Immature natural killer cell (primary cell): ENCODE measurements at regions not wholly inside any gene's neighbourhood (a gene's known extent, or its start where the extent isn't known, plus 50 kb on each side); places are given as distances from the start of the nearest gene placed in this dataset.

Source experiments
- DNase-seq, 3 donors: peaks; one replicate each; pipeline ENCODE4 v3.0.0; 2022; ENCODE audit warnings: mixed read lengths in 1 of 3
- H3K27ac Mint-ChIP-seq, 6 donors: one replicate each; pipeline ENCODE4 v1.8.0; 2020; ENCODE audit warnings: mixed read lengths in 6 of 6, mild to moderate bottlenecking in 5 of 6, inconsistent platforms in 4 of 6, moderate library complexity in 3 of 6
- H3K27me3 Mint-ChIP-seq, 3 donors: one replicate each; pipeline ENCODE4 v1.8.0; 2020 to 2021; ENCODE audit warnings: low read depth in 3 of 3, mild to moderate bottlenecking in 3 of 3, mixed read lengths in 3 of 3, moderate library complexity in 3 of 3, inconsistent platforms in 1 of 3
- H3K36me3 Mint-ChIP-seq, 3 donors: one replicate each; pipeline ENCODE4 v1.8.0; 2020; ENCODE audit warnings: mixed read lengths in 3 of 3, inconsistent platforms in 2 of 3, mild to moderate bottlenecking in 2 of 3
- H3K4me1 Mint-ChIP-seq, 2 donors: one replicate each; pipeline ENCODE4 v1.8.0; 2020; ENCODE audit warnings: inconsistent platforms in 2 of 2, mild to moderate bottlenecking in 2 of 2, mixed read lengths in 2 of 2, moderate library complexity in 1 of 2
- H3K4me3 Mint-ChIP-seq, 5 donors: one replicate each; pipeline ENCODE4 v1.8.0; 2020; ENCODE audit warnings: mild to moderate bottlenecking in 5 of 5, mixed read lengths in 5 of 5, inconsistent platforms in 3 of 5, moderate library complexity in 3 of 5
- H3K9me3 Mint-ChIP-seq, 6 donors: one replicate each; pipeline ENCODE4 v1.8.0; 2020; ENCODE audit warnings: mild to moderate bottlenecking in 6 of 6, mixed read lengths in 6 of 6, inconsistent platforms in 4 of 6, moderate library complexity in 3 of 6

GRCh38 chr4:138685316-138685715 is 330.3 kb upstream of the NOCT start:
- Mint-ChIP-seq H3K27me3 (peaks cover 0 to 11% (median 0%) of the 10 kb centered on the region in 3 donors), H3K36me3 (no peaks in the 10 kb centered on the region), H3K4me1 (no peaks in the 10 kb centered on the region), H3K27ac (no peak overlapping the region), H3K9me3 (peaks cover 0 to 2% (median 0%) of the 10 kb centered on the region in 6 donors), H3K4me3 (no peak overlapping the region)
- DNase-seq = no peak

- H3K27me3 Mint-ChIP-seq = peaks cover 0 to 6% (median 0%) of the 10 kb centered on the region in 3 donors
Observed at GRCh38 chr4:138680989-138681604, 334.5 kb upstream of the NOCT start.

GRCh38 chr4:138680256-138680655 is 335.3 kb upstream of the NOCT start:
- no peak overlapping the region for H3K27ac Mint-ChIP-seq
- peaks cover 0 to 2% (median 0%) of the 10 kb centered on the region in 6 donors for H3K9me3 Mint-ChIP-seq
- DNase-seq = no peak
- no peaks in the 10 kb centered on the region for H3K36me3 Mint-ChIP-seq
- no peak overlapping the region for H3K4me3 Mint-ChIP-seq
- peaks cover 0 to 6% (median 0%) of the 10 kb centered on the region in 3 donors for H3K27me3 Mint-ChIP-seq
- no peaks in the 10 kb centered on the region for H3K4me1 Mint-ChIP-seq

More at GRCh38 chr4:138680989-138681604, 334.5 kb upstream of the NOCT start:
- Mint-ChIP-seq H3K9me3 (peaks cover 0 to 2% (median 0%) of the 10 kb centered on the region in 6 donors), H3K4me1 (no peaks in the 10 kb centered on the region), H3K36me3 (no peaks in the 10 kb centered on the region), H3K27ac (no peak overlapping the region), H3K4me3 (no peak overlapping the region)
- peak; percentile 18 to 45 (median 32) for DNase-seq

GRCh38 chr4:138678985-138679746 is 336.4 kb upstream of the NOCT start:
- DNase-seq = no peak
- Mint-ChIP-seq H3K36me3 (no peaks in the 10 kb centered on the region), H3K4me3 (no peak overlapping the region), H3K27ac (no peak overlapping the region), H3K4me1 (no peaks in the 10 kb centered on the region), H3K9me3 (no peaks in the 10 kb centered on the region), H3K27me3 (peaks cover 0 to 6% (median 0%) of the 10 kb centered on the region in 3 donors)

GRCh38 chr4:138677748-138678147 is 337.8 kb upstream of the NOCT start:
- Mint-ChIP-seq H3K36me3 (no peaks in the 10 kb centered on the region), H3K27me3 (peaks cover 0 to 6% (median 0%) of the 10 kb centered on the region in 3 donors), H3K9me3 (no peaks in the 10 kb centered on the region), H3K27ac (no peak overlapping the region), H3K4me1 (no peaks in the 10 kb centered on the region), H3K4me3 (no peak overlapping the region)
- no peak for DNase-seq

GRCh38 chr4:138677212-138677611 is 338.4 kb upstream of the NOCT start:
- no peak for DNase-seq
- H3K4me1 Mint-ChIP-seq = no peaks in the 10 kb centered on the region

GRCh38 chr4:138675685-138676084 is 339.9 kb upstream of the NOCT start:
- H3K36me3 Mint-ChIP-seq = no peaks in the 10 kb centered on the region
- H3K4me3 Mint-ChIP-seq = no peak overlapping the region
- H3K4me1 Mint-ChIP-seq = no peaks in the 10 kb centered on the region
- H3K27me3 Mint-ChIP-seq = peaks cover 0 to 2% (median 2%) of the 10 kb centered on the region in 3 donors
- H3K27ac Mint-ChIP-seq = no peak overlapping the region
- H3K9me3 Mint-ChIP-seq = peaks cover 0 to 5% (median 0%) of the 10 kb centered on the region in 6 donors
- DNase-seq = no peak

More at GRCh38 chr4:138677212-138677611, 338.4 kb upstream of the NOCT start:
- peaks cover 0 to 3% (median 0%) of the 10 kb centered on the region in 3 donors for H3K27me3 Mint-ChIP-seq
- no peak overlapping the region for H3K27ac Mint-ChIP-seq
- no peak overlapping the region for H3K4me3 Mint-ChIP-seq
- no peaks in the 10 kb centered on the region for H3K36me3 Mint-ChIP-seq
- H3K9me3 Mint-ChIP-seq = no peaks in the 10 kb centered on the region

- Mint-ChIP-seq H3K27me3 (peaks cover 0 to 2% (median 2%) of the 10 kb centered on the region in 3 donors), H3K4me1 (no peaks in the 10 kb centered on the region), H3K27ac (no peak overlapping the region), H3K36me3 (no peaks in the 10 kb centered on the region), H3K4me3 (no peak overlapping the region), H3K9me3 (peaks cover 0 to 5% (median 0%) of the 10 kb centered on the region in 6 donors)
- no peak for DNase-seq
Observed at GRCh38 chr4:138674209-138674608, 341.4 kb upstream of the NOCT start.

- Mint-ChIP-seq H3K4me1 (no peaks in the 10 kb centered on the region), H3K4me3 (no peak overlapping the region), H3K9me3 (peaks cover 0 to 5% (median 0%) of the 10 kb centered on the region in 6 donors), H3K27me3 (peaks cover 0 to 2% (median 2%) of the 10 kb centered on the region in 3 donors), H3K36me3 (no peaks in the 10 kb centered on the region), H3K27ac (no peak overlapping the region)
- no peak for DNase-seq
Observed at GRCh38 chr4:138673053-138673452, 342.5 kb upstream of the NOCT start.

GRCh38 chr4:138672393-138672976 is 343.1 kb upstream of the NOCT start:
- DNase-seq = no peak
- H3K27me3 Mint-ChIP-seq = peaks cover 2% of the 10 kb centered on the region in 3 donors
- no peaks in the 10 kb centered on the region for H3K4me1 Mint-ChIP-seq
- no peak overlapping the region for H3K4me3 Mint-ChIP-seq
- peaks cover 0 to 5% (median 0%) of the 10 kb centered on the region in 6 donors for H3K9me3 Mint-ChIP-seq
- no peak overlapping the region for H3K27ac Mint-ChIP-seq
- H3K36me3 Mint-ChIP-seq = no peaks in the 10 kb centered on the region

GRCh38 chr4:138671606-138672084 is 343.9 kb upstream of the NOCT start:
- peaks cover 2% of the 10 kb centered on the region in 3 donors for H3K27me3 Mint-ChIP-seq
- no peak overlapping the region for H3K4me3 Mint-ChIP-seq
- DNase-seq = no peak
- no peak overlapping the region for H3K27ac Mint-ChIP-seq
- no peaks in the 10 kb centered on the region for H3K36me3 Mint-ChIP-seq
- peaks cover 0 to 5% (median 0%) of the 10 kb centered on the region in 6 donors for H3K9me3 Mint-ChIP-seq
- H3K4me1 Mint-ChIP-seq = no peaks in the 10 kb centered on the region

- peaks cover 0 to 6% (median 0%) of the 10 kb centered on the region in 6 donors for H3K9me3 Mint-ChIP-seq
- H3K27me3 Mint-ChIP-seq = peaks cover 2% of the 10 kb centered on the region in 3 donors
- H3K4me1 Mint-ChIP-seq = no peaks in the 10 kb centered on the region
- H3K4me3 Mint-ChIP-seq = no peak overlapping the region
- H3K27ac Mint-ChIP-seq = no peak overlapping the region
- no peak for DNase-seq
- no peaks in the 10 kb centered on the region for H3K36me3 Mint-ChIP-seq
Observed at GRCh38 chr4:138671106-138671505, 344.5 kb upstream of the NOCT start.

- H3K9me3 Mint-ChIP-seq = peaks cover 0 to 6% (median under 1%) of the 10 kb centered on the region in 6 donors
- H3K36me3 Mint-ChIP-seq = no peaks in the 10 kb centered on the region
- DNase-seq = no peak
- peaks cover 2% of the 10 kb centered on the region in 3 donors for H3K27me3 Mint-ChIP-seq
- no peak overlapping the region for H3K4me3 Mint-ChIP-seq
- no peak overlapping the region for H3K27ac Mint-ChIP-seq
- H3K4me1 Mint-ChIP-seq = no peaks in the 10 kb centered on the region
Observed at GRCh38 chr4:138670681-138671080, 344.9 kb upstream of the NOCT start.
